ENCODE measurements at regions not wholly inside any gene's neighbourhood (a gene's known extent, or its start where the extent isn't known, plus 50 kb on each side); places are given as distances from the start of the nearest gene placed in this dataset.

GRCh38 chr3:187833799-187834578, 88.7 kb upstream of the BCL6 start:
- Histone ChIP-seq H3K79me1 (ENCODE audit: low read depth in 1 of 2, low read length in 2 of 2) (no peaks in the 10 kb centered on the region), H3K23ac (ENCODE audit: low read depth, low read length) (no peak overlapping the region), H2BK20ac (ENCODE audit: low read depth, low read length) (no peak overlapping the region), H4K5ac (ENCODE audit: low read depth, low read length) (no peak overlapping the region), H3K56ac (ENCODE audit: extremely low read depth, insufficient read depth, low read length) (no peak overlapping the region), H2BK15ac (ENCODE audit: low read depth, low read length) (no peak overlapping the region), H4K20me1 (ENCODE audit: insufficient read depth, low read length) (no peaks in the 10 kb centered on the region), H3K14ac (replicated peaks; ENCODE audit: low read depth, low read length) (no peak overlapping the region), H3K36me3 (ENCODE audit: control insufficient read depth, insufficient read depth, low read length) (no peaks in the 10 kb centered on the region), H4K91ac (ENCODE audit: insufficient read depth, low read depth, low read length) (no peak overlapping the region), H3K9me1 (ENCODE audit: insufficient read depth, low read length) (peaks cover 11% of the 10 kb centered on the region; the same call in 1 of the 2 replicates), H2BK120ac (ENCODE audit: low read depth, low read length) (no peak overlapping the region), H3K4me3 (ENCODE audit: insufficient read depth, low read depth, low read length) (no peak overlapping the region), H3K4me1 (ENCODE audit: control insufficient read depth, insufficient read depth, low read length) (peaks cover 8% of the 10 kb centered on the region), H3K9ac (ENCODE audit: low read depth, low read length) (no peak overlapping the region), H2AK5ac (ENCODE audit: low read depth, low read length) (no peak overlapping the region), H2AFZ (replicated peaks; ENCODE audit: low read length, poor library complexity) (peak overlapping the region; percentile 33), H3K18ac (ENCODE audit: low read depth, low read length) (no peak overlapping the region), H2AK9ac (replicated peaks; ENCODE audit: low read depth, low read length, poor library complexity) (no peak overlapping the region), H3K4ac (ENCODE audit: low read depth, low read length) (no peak overlapping the region), H3K27ac (ENCODE audit: insufficient read depth, low read length) (no peak overlapping the region), H2BK5ac (ENCODE audit: low read depth, low read length, poor library complexity, severe bottlenecking) (no peak overlapping the region), H3K4me2 (ENCODE audit: low read depth, low read length) (no peak overlapping the region), H3K27me3 (ENCODE audit: control insufficient read depth, insufficient read depth, low read length) (peaks cover 15% of the 10 kb centered on the region), H3K9me3 (ENCODE audit: control insufficient read depth, insufficient read depth, low read length) (no peaks in the 10 kb centered on the region; the same call in 1 of the 2 replicates), H4K8ac (ENCODE audit: low read depth in 2 of 2, low read length in 2 of 2) (no peak overlapping the region)
- POLR2A ChIA-PET (ENCODE audit: unreplicated experiment), result no interaction called here
- ATAC-seq (ENCODE audit: low read depth) (no peak), DNase-seq (no peak)
- intact Hi-C loops (cut with micrococcal nuclease), result no loop called here
- TF ChIP-seq FOS (IDR thresholded peaks at IDR 0.05; ENCODE audit: low read depth, low read length), result no peak
- TF ChIP-seq NFE2L2 (IDR thresholded peaks at IDR 0.05; ENCODE audit: low read depth, low read length), result no peak
- TF ChIP-seq, protein P1, sequence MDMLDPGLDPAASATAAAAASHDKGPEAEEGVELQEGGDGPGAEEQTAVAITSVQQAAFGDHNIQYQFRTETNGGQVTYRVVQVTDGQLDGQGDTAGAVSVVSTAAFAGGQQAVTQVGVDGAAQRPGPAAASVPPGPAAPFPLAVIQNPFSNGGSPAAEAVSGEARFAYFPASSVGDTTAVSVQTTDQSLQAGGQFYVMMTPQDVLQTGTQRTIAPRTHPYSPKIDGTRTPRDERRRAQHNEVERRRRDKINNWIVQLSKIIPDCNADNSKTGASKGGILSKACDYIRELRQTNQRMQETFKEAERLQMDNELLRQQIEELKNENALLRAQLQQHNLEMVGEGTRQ (IDR thresholded peaks at IDR 0.05; ENCODE audit: low read depth, low read length), result no peak
- TF ChIP-seq, protein P2, sequence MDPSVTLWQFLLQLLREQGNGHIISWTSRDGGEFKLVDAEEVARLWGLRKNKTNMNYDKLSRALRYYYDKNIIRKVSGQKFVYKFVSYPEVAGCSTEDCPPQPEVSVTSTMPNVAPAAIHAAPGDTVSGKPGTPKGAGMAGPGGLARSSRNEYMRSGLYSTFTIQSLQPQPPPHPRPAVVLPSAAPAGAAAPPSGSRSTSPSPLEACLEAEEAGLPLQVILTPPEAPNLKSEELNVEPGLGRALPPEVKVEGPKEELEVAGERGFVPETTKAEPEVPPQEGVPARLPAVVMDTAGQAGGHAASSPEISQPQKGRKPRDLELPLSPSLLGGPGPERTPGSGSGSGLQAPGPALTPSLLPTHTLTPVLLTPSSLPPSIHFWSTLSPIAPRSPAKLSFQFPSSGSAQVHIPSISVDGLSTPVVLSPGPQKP (IDR thresholded peaks at IDR 0.05; ENCODE audit: borderline replicate concordance, low read depth, low read length), result no peak
- TF ChIP-seq MXI1 (IDR thresholded peaks at IDR 0.05; ENCODE audit: borderline replicate concordance, low read depth, low read length), result no peak
- TF ChIP-seq SMC3 (IDR thresholded peaks at IDR 0.05; ENCODE audit: low read depth, low read length), result no peak
- TF ChIP-seq RAD21 (IDR thresholded peaks at IDR 0.05; ENCODE audit: low read length), result no peak
- TF ChIP-seq POLR2A (IDR thresholded peaks at IDR 0.05; ENCODE audit: low read depth, low read length), result no peak
- no peak for TF ChIP-seq CEBPB (IDR thresholded peaks at IDR 0.05; ENCODE audit: low read depth, low read length)
- TF ChIP-seq MAFK (IDR thresholded peaks at IDR 0.05; ENCODE audit: low read depth, low read length), result no peak
- no peak for TF ChIP-seq RFX5 (IDR thresholded peaks at IDR 0.05; ENCODE audit: low read depth, low read length)
- no peak for TF ChIP-seq BHLHE40 (IDR thresholded peaks at IDR 0.05; ENCODE audit: low read depth, low read length)
- no peak for TF ChIP-seq CHD1 (IDR thresholded peaks at IDR 0.05; ENCODE audit: low read depth, low read length)
- no peak for TF ChIP-seq MAZ (IDR thresholded peaks at IDR 0.05; ENCODE audit: borderline replicate concordance, low read depth, low read length)
- no peak for TF ChIP-seq RCOR1 (IDR thresholded peaks at IDR 0.05; ENCODE audit: insufficient replicate concordance, low read length)
- no peak for TF ChIP-seq CTCF (conservative IDR thresholded peaks at IDR 0.05; ENCODE audit: low read depth, low read length)
- CTCF ChIA-PET, result no interaction called here
- in situ Hi-C loops (cut with MboI; ENCODE audit: low sequenced_read_pairs), result no loop called here
- no CpG with 5 or more reads among the region's 9 CpGs for WGBS, 2 experiments (ENCODE audit: extremely low coverage in 2 of 2, insufficient read length in 1 of 2)
- BruUV-seq (replicated peaks), result no TSS peak
- dilution Hi-C loops (cut with HindIII; ENCODE audit: low sequenced_read_pairs, unreplicated experiment), result no loop called here

All from IMR-90 (cell line).